Brain microvascular endothelial cell (primary cell): ENCODE measurements at regions not wholly inside any gene's neighbourhood (a gene's known extent, or its start where the extent isn't known, plus 50 kb on each side); places are given as distances from the start of the nearest gene placed in this dataset.

Source experiments
- DNase-seq: peaks from one replicate; pipeline ENCODE4 v3.0.0-alpha.2; 2020
- H3K27ac ChIP-seq: fragments of 250-450 bp; sonication (Bioruptor Pico); 2 replicates; pipeline ENCODE4 v1.5.1; 2020; ENCODE audit warnings: mild to moderate bottlenecking, moderate library complexity
- H3K27me3 ChIP-seq: fragments of 250-450 bp; sonication (Bioruptor Pico); replicated peaks from 2 replicates; pipeline ENCODE4 v1.5.1; 2020; ENCODE audit warnings: mild to moderate bottlenecking
- H3K36me3 ChIP-seq: fragments of 250-450 bp; sonication (Bioruptor Pico); replicated peaks from 2 replicates; pipeline ENCODE4 v1.5.1; 2020; ENCODE audit warnings: mild to moderate bottlenecking
- H3K4me3 ChIP-seq: 2 replicates; pipeline ENCODE4 v1.5.1; 2011; ENCODE audit warnings: low read depth, mild to moderate bottlenecking, control low read depth, low read length, moderate library complexity
- in situ Hi-C: cut with HindIII; loops from 2 replicates; pipeline ENCODE4 v1.10.0; 2017; ENCODE audit warnings: low sequenced_read_pairs, low pct_ligation_motif_present
- TF ChIP-seq, protein P1 (sequence below): IDR thresholded peaks from 2 replicates; pipeline ENCODE4 v1.5.1; 2011; ENCODE audit warnings: low read depth, mild to moderate bottlenecking, moderate library complexity, low read length, control low read depth, inconsistent platforms; ENCODE audit errors: missing control alignments

DNA sequence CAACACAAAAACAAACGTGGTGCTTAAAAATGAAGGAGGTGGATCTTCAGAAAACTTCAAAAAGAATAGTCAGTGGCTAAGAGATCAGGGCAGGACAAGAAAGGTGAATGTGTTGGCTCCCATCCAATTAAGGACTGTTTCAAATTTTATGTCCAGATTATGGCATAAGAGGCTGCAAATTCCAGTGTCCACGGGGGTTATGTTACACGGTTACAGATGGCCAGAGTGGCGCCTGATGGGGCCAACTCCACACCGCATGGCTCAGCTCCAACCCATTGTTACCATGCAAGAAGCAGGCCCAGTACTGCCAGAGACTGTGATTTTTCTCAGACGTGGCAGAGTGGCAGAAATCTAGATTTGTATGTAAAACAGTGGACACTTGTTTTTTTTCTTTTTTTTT lies 168.4 kb upstream of the TENM3 start:
- DNase-seq = no peak
- TF ChIP-seq, protein P1, sequence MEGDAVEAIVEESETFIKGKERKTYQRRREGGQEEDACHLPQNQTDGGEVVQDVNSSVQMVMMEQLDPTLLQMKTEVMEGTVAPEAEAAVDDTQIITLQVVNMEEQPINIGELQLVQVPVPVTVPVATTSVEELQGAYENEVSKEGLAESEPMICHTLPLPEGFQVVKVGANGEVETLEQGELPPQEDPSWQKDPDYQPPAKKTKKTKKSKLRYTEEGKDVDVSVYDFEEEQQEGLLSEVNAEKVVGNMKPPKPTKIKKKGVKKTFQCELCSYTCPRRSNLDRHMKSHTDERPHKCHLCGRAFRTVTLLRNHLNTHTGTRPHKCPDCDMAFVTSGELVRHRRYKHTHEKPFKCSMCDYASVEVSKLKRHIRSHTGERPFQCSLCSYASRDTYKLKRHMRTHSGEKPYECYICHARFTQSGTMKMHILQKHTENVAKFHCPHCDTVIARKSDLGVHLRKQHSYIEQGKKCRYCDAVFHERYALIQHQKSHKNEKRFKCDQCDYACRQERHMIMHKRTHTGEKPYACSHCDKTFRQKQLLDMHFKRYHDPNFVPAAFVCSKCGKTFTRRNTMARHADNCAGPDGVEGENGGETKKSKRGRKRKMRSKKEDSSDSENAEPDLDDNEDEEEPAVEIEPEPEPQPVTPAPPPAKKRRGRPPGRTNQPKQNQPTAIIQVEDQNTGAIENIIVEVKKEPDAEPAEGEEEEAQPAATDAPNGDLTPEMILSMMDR = no peak
- Histone ChIP-seq H3K4me3 (no peak overlapping the region), H3K27ac (no peak overlapping the region), H3K27me3 (no peaks in the 10 kb centered on the region), H3K36me3 (no peaks in the 10 kb centered on the region)
- in situ Hi-C loops = no loop called here

DNA sequence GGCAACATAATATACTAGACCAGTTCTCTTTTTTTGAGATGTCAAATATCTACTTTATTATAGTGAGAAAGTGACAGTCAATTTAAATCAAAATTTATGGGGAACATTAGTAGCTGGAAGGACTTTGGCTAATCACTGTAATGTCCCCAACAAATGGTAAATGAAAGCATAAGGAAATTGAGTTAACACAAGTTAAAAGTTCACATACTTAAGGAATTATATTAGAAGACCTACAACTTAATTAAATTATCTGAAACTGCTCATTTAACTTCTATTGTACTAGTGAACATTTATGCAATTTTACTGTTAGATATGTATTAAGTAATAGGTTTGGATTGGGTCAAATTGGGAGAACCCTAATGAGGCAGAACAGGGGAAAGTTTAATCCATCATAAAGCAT lies 160.3 kb upstream of the TENM3 start:
- Histone ChIP-seq H3K27me3 (no peaks in the 10 kb centered on the region), H3K27ac (no peak overlapping the region), H3K36me3 (no peaks in the 10 kb centered on the region), H3K4me3 (no peak overlapping the region)
- no peak for DNase-seq
- TF ChIP-seq, protein P1 = no peak
- in situ Hi-C loops = no loop called here

DNA sequence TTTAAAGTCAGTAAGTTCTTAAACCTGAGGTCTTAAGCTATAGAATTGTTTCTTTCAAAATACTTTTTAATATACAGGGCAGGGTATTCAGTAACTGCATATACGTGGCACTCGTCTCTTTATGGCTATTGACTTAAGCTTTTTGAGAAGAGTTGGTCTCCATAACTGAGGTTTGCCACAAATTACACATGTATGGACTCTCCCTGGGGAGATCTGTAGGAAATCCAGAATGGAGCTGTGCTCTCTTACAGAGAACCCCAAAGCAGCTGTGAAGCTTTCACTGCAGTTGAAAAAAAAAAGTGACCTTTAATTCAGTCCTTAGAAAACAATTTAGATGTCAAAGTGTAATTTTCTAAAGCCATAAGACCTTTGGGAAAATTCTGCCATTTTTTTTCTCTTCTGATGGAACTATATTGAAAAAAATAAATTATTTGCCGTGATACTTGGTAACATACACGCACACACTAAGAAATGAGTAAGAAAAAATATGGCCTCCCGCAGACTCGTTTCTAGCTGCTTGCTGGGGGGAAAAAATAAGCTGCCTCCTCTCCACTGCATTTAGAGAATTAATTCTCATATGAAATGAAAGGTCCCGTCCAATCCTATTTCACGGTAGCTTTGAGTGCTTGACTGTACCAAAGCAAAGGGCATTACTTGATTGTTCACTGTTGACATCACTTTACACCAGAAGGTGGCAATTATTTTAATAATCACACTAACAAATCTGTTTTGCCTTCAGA lies 159.4 kb upstream of the TENM3 start:
- DNase-seq = no peak
- H3K36me3 ChIP-seq = no peaks in the 10 kb centered on the region
- in situ Hi-C loops = no loop called here
- H3K27ac ChIP-seq = no peak overlapping the region
- no peak overlapping the region for H3K4me3 ChIP-seq
- no peaks in the 10 kb centered on the region for H3K27me3 ChIP-seq
- TF ChIP-seq, protein P1 = no peak

DNA sequence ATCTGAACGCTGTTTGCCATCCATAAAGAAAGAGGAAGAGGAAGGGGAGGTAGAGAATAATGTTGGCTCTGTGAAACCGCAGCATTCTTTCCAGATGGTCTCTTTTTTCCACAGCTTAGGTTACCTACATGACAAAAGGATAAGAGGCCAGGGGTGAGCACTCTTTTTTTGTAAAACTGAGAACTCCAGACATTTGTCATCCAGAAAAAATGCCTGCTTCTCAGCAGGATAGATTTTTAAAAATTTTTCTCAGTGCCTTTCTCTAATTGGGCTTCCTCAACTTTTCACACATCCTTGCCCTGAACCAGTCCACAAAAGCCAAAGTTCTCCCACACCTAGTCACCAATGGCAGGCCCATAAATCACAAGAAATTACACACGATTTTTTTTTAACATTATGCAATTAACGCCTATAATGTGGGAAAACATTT lies 158.1 kb upstream of the TENM3 start:
- peak; percentile 29 for DNase-seq
- no peaks in the 10 kb centered on the region for H3K36me3 ChIP-seq
- no peak overlapping the region for H3K4me3 ChIP-seq
- TF ChIP-seq, protein P1 = no peak
- no peaks in the 10 kb centered on the region for H3K27me3 ChIP-seq
- H3K27ac ChIP-seq = peak overlapping the region; percentile 33
- in situ Hi-C loops = no loop called here

DNA sequence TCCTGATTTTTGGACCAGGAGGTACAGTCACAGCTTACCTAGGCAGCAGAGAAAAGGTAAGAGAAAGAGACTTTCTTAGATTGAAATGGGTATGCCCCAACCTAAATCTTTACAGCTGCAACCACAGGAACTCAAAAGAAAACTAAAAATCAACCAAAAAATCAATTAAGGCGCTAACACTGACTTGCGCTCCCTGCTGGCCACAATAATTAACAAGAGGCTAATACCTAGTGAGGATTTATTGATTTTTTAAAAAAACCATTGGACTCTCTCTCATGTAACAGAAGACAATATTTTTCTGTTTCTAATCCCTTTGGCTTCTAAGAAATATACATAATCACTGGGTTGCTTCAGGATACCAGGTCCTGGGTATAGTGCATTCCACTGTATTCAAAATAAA lies 153.9 kb upstream of the TENM3 start:
- TF ChIP-seq, protein P1 = peak; percentile 35
- no peak for DNase-seq
- Histone ChIP-seq H3K36me3 (no peaks in the 10 kb centered on the region), H3K4me3 (no peak overlapping the region), H3K27ac (no peak overlapping the region), H3K27me3 (no peaks in the 10 kb centered on the region)
- in situ Hi-C loops = no loop called here

DNA sequence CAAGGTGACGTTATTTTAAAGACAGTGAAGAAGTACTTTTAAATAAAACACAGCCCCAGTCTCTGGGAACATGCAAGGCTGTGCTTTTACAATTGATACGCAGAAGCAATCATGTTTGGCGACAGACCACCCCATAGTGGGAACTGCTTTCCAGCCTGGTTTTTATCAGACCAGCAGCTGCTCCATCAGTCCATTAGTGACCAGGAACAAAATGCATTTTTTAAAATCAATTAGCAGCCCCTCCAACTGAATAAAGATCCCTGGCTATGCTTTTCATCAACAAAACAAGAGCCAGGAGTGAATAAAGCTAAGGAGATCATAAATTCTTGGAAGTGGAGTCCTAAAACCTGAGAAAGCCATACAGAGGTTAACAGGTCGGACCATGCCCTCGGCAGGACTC lies 153.0 kb upstream of the TENM3 start:
- Histone ChIP-seq H3K4me3 (no peak overlapping the region), H3K27ac (no peak overlapping the region), H3K27me3 (no peaks in the 10 kb centered on the region), H3K36me3 (no peaks in the 10 kb centered on the region)
- in situ Hi-C loops = no loop called here
- TF ChIP-seq, protein P1 = no peak
- no peak for DNase-seq
